Fibroblast of upper back skin (primary cell): ENCODE measurements at regions not wholly inside any gene's neighbourhood (a gene's known extent, or its start where the extent isn't known, plus 50 kb on each side); places are given as distances from the start of the nearest gene placed in this dataset.

Experiments used
- DNase-seq: peaks from one replicate; pipeline ENCODE4 v3.0.0-alpha.2; 2013

DNA sequence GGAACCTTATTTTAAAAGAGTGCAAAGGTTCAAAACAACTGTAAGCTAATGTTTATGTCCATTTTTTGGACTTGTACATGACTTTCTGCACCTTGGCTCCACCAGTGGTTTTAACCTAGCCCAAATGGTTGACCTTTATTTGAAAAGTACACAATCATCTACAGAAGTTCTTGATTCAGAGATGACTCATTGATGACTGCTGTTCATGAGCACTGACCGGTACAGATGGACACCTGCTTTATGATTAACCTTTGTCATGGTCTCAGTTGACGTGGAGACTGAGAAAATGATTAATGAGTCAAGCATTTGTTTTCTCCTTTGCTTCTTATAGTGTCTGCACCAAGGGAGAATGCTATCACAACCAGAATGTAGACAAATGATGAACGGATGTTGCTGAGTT lies 55.7 kb upstream of the PTER start:
- no peak for DNase-seq

GRCh38 chr10:16384021-16384420 lies 52.8 kb upstream of the PTER start:
- no peak for DNase-seq

DNA sequence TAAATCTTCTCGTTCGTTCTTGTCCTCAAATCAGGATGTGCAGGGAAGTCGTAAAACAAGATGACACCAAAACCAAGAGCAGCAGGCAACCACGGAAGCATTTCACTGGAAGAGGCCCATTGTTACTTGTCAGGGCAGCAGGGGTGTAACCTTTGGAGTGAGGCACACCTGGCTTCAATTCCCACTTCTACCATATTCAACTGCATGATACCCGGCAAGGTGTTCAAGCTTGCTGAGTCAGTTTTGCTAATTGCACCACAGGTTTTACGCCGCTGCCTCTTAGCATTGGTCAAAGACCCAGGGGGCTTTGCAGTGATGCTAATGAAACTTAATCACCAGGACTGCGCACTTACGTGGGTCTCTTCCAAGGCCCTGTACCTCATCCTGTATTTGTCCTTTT lies 50.0 kb upstream of the PTER start:
- no peak for DNase-seq
